SU-DHL-6 (cell line): ENCODE measurements at regions not wholly inside any gene's neighbourhood (a gene's known extent, or its start where the extent isn't known, plus 50 kb on each side); places are given as distances from the start of the nearest gene placed in this dataset.
"Not testable (repeated sequence)": the region's sequence is repeated elsewhere in the genome, so short reads cannot be mapped to it uniquely, and the experiment has no call there.

Source experiments
- H2AFZ ChIP-seq: fragments of 200-600 bp; sonication (generic); 2 replicates; pipeline ENCODE4 v1.6.1; 2014; ENCODE audit warnings: low read depth, mild to moderate bottlenecking, moderate library complexity, mixed read lengths, antibody characterized with exemption, low read length; ENCODE audit not compliant: severe bottlenecking
- H3F3A ChIP-seq: fragments of 200-600 bp; shearing (Covaris generic); 2 replicates; pipeline ENCODE4 v1.6.0; 2016; ENCODE audit warnings: antibody characterized with exemption, mild to moderate bottlenecking; ENCODE audit not compliant: insufficient read depth
- H3K27ac ChIP-seq: fragments of 200-600 bp; sonication (generic); 2 replicates; pipeline ENCODE4 v1.5.1; 2016; ENCODE audit warnings: low read depth, mild to moderate bottlenecking, low read length, moderate library complexity, mixed read lengths
- H3K27me3 ChIP-seq: fragments of 200-600 bp; sonication (generic), shearing (Covaris generic); 2 replicates; pipeline ENCODE4 v1.6.0; 2014; ENCODE audit warnings: mild to moderate bottlenecking, low read length
- H3K36me3 ChIP-seq: fragments of 200-600 bp; sonication (generic); 2 replicates; pipeline ENCODE4 v1.6.1; 2014; ENCODE audit warnings: mild to moderate bottlenecking, low read length, mixed read lengths
- H3K4me2 ChIP-seq: fragments of 300-600, 200-600 bp; shearing (Covaris generic), sonication (generic); 2 replicates; pipeline ENCODE4 v1.6.0; 2014; ENCODE audit warnings: low read length, low read depth, mild to moderate bottlenecking; ENCODE audit not compliant: poor library complexity, severe bottlenecking
- H3K4me3 ChIP-seq: fragments of 200-600 bp; sonication (generic); 2 replicates; pipeline ENCODE4 v1.5.1; 2014; ENCODE audit warnings: antibody characterized with exemption, low read length, mild to moderate bottlenecking, mixed read lengths; ENCODE audit not compliant: insufficient read depth, poor library complexity, severe bottlenecking
- H3K79me2 ChIP-seq: fragments of 200-600 bp; sonication (generic); 2 replicates; pipeline ENCODE4 v1.6.1; 2014; ENCODE audit warnings: mild to moderate bottlenecking, low read length, moderate library complexity; ENCODE audit not compliant: insufficient read depth
- H3K9ac ChIP-seq: fragments of 200-600 bp; sonication (generic); 2 replicates; pipeline ENCODE4 v1.7.0; 2014; ENCODE audit warnings: mild to moderate bottlenecking, low read length
- H3K9me2 ChIP-seq: fragments of 200-600 bp; sonication (generic); replicated peaks from 2 replicates; pipeline ENCODE4 v1.6.1; 2014; ENCODE audit warnings: low read length; ENCODE audit not compliant: insufficient read depth
- H3K9me3 ChIP-seq: fragments of 200-600 bp; sonication (generic); 2 replicates; pipeline ENCODE4 v1.6.1; 2014; ENCODE audit warnings: low read length, mixed read lengths; ENCODE audit not compliant: insufficient read depth
- H4K20me1 ChIP-seq: fragments of 200-600 bp; sonication (generic); 2 replicates; pipeline ENCODE4 v1.6.1; 2014; ENCODE audit warnings: low read depth, mild to moderate bottlenecking, antibody characterized with exemption, low read length, moderate library complexity, mixed read lengths
- CTCF ChIP-seq: fragments of 200-600 bp; sonication (generic); IDR thresholded peaks from one replicate; pipeline ENCODE4 v1.5.1; 2017; ENCODE audit warnings: antibody characterized with exemption, mild to moderate bottlenecking, low read length, moderate library complexity; ENCODE audit not compliant: insufficient read depth, poor library complexity, severe bottlenecking
- EZH2phosphoT487 ChIP-seq: fragments of 200-600 bp; sonication (generic), shearing (Covaris generic); conservative IDR thresholded peaks from 2 replicates; pipeline ENCODE4 v1.6.1; 2018; ENCODE audit warnings: mild to moderate bottlenecking, antibody characterized with exemption, low read length, moderate library complexity, mixed read lengths

DNA sequence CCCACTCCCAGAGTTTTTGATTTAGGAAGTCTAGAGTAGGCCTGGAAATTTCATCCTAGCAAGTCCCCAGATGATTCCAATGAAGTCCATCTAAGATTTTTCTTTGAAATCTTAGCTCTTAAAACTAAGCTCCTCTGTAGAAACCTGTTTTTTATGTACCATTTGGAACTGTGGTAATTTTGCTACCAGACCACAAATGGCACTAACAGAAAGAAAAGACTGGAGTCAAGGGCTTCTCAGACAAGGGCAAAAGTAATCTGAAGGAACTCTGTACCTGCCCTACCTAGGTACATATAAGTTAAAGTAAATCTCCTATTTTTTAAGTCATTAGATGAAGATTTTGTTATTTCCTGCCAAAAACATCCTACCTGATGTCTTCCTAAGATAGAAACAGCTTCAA, 155.0 kb upstream of the HTR1E start:
- Histone ChIP-seq H2AFZ (no peak overlapping the region), H3K9ac (no peak overlapping the region), H3K4me2 (no peak overlapping the region), H3K4me3 (no peak overlapping the region), H3K27me3 (no peaks in the 10 kb centered on the region), H3K9me2 (no peaks in the 10 kb centered on the region; the same call in 1 of the 2 replicates), H3K9me3 (no peaks in the 10 kb centered on the region), H3K36me3 (no peaks in the 10 kb centered on the region), H4K20me1 (no peaks in the 10 kb centered on the region), H3K79me2 (no peaks in the 10 kb centered on the region), H3F3A (no peaks in the 10 kb centered on the region), H3K27ac (no peak overlapping the region)
- TF ChIP-seq CTCF (no peak), EZH2phosphoT487 (no peak)

DNA sequence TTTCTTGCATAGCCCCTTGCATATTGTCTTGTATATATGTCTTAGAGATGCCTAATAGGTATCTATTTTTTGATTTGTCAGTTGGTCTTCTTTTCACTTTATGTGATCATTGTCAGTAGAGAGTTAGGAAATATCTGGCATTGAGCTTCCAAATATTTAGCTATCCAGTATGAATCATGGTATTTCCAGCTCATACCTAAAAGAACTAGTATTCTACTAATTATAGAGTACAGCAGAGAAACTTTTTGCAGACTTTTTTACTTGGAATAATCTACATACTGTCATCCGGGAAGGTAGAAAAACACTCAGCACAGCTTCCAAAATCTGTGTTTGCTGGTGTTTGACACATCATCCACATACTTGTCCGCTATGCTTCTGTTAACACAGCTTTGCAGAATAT, 156.4 kb upstream of the HTR1E start:
- H3K27ac ChIP-seq = no peak overlapping the region
- H3K9me3 ChIP-seq = no peaks in the 10 kb centered on the region
- H3K36me3 ChIP-seq = no peaks in the 10 kb centered on the region
- no peaks in the 10 kb centered on the region for H3F3A ChIP-seq
- H3K4me3 ChIP-seq = no peak overlapping the region
- H3K9ac ChIP-seq = no peak overlapping the region
- no peak overlapping the region for H2AFZ ChIP-seq
- TF ChIP-seq CTCF = no peak
- no peak for TF ChIP-seq EZH2phosphoT487
- no peak overlapping the region for H3K4me2 ChIP-seq
- H3K27me3 ChIP-seq = no peaks in the 10 kb centered on the region
- no peaks in the 10 kb centered on the region for H4K20me1 ChIP-seq
- no peaks in the 10 kb centered on the region for H3K79me2 ChIP-seq
- no peaks in the 10 kb centered on the region; the same call in 1 of the 2 replicates for H3K9me2 ChIP-seq

DNA sequence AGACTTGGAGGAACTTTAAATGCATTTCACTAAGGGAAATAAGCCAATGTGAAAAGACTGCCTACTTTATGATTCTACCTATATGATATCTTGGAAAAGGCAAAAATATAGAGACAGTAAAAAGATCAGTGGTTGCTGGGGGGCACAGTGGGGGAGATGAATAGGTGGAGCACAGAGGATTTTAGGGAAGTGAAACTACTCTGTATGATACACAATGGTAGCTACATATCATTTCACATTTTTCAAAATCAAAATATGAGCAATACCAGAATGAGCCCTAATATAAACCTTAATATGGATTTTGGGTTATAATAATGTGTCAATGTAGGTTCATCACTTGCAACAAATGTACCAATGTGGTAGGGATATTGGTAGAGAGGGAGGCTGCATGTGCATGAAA, 161.4 kb upstream of the HTR1E start:
- TF ChIP-seq EZH2phosphoT487 = no peak
- TF ChIP-seq CTCF = no peak
- no peaks in the 10 kb centered on the region for H3K9me3 ChIP-seq
- no peaks in the 10 kb centered on the region; the same call in 1 of the 2 replicates for H3K9me2 ChIP-seq

DNA sequence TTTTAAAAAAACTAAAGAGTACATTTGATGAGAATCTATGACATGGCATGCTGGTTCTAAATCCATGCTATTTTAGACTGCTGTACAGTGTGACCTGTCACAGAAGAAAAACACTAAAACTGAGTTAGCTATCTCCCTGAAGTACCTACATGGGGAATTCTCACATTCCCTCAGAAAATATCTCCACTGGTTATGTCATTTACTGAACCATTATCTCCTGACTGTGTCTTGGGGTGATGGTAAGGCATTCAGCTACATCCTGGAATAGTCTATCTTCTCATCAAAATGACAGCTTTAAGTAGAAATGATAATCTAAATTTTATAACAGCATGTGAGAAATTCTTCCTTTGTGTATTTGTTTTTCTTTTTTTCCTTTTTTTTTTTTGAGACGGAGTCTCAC, 172.1 kb upstream of the HTR1E start:
- H3K27ac ChIP-seq = no peak overlapping the region
- H3K9me3 ChIP-seq = no peaks in the 10 kb centered on the region
- H4K20me1 ChIP-seq = no peaks in the 10 kb centered on the region
- H3K9ac ChIP-seq = no peak overlapping the region
- H3K4me3 ChIP-seq = no peak overlapping the region
- H3K4me2 ChIP-seq = no peak overlapping the region
- H3K79me2 ChIP-seq = no peaks in the 10 kb centered on the region
- H2AFZ ChIP-seq = no peak overlapping the region
- no peaks in the 10 kb centered on the region for H3K9me2 ChIP-seq
- no peaks in the 10 kb centered on the region for H3K27me3 ChIP-seq
- no peaks in the 10 kb centered on the region for H3K36me3 ChIP-seq
- no peak for TF ChIP-seq CTCF
- TF ChIP-seq EZH2phosphoT487 = no peak
- H3F3A ChIP-seq = no peaks in the 10 kb centered on the region

More for the DNA sequence above, 161.4 kb upstream of the HTR1E start:
- H3K79me2 ChIP-seq = no peaks in the 10 kb centered on the region
- H3K36me3 ChIP-seq = no peaks in the 10 kb centered on the region
- no peak overlapping the region for H2AFZ ChIP-seq
- H4K20me1 ChIP-seq = no peaks in the 10 kb centered on the region
- H3K9ac ChIP-seq = no peak overlapping the region
- no peak overlapping the region for H3K4me3 ChIP-seq
- H3F3A ChIP-seq = no peaks in the 10 kb centered on the region
- H3K4me2 ChIP-seq = no peak overlapping the region
- H3K27ac ChIP-seq = no peak overlapping the region
- H3K27me3 ChIP-seq = no peaks in the 10 kb centered on the region

- H3F3A ChIP-seq, H3K9me2 ChIP-seq, H3K27ac ChIP-seq, H3K4me3 ChIP-seq, H3K9ac ChIP-seq, H4K20me1 ChIP-seq, H3K4me2 ChIP-seq, H3K27me3 ChIP-seq, H3K79me2 ChIP-seq, H2AFZ ChIP-seq, H3K36me3 ChIP-seq, H3K9me3 ChIP-seq: not testable (repeated sequence)
Observed at GRCh38 chr6:86759953-86760352, 177.4 kb upstream of the HTR1E start.
